ENCODE measurements at regions not wholly inside any gene's neighbourhood (a gene's known extent, or its start where the extent isn't known, plus 50 kb on each side); places are given as distances from the start of the nearest gene placed in this dataset.

DNA sequence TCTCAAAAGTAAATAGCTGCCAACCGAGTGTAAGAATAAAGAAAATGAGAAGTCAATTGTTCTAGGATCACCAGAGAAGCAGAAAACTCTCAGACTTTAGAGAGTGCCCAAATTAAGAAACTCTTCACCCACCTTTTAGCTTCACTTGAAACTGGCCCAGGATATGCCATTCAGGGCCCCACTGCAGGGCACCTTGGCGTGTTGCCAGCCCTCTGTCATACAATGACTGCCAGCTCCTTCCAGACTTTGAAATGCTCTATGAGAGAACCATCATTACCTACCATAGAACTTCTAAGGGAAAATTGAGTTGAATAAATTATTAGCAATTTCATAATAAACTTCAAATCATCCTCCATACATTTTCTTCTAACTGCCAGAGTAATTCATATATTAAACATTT lies 240.5 kb downstream of the CETN3 start:
- Histone ChIP-seq H3K36me3 (ENCODE audit: control insufficient read depth, insufficient read depth, low read length) (no peaks in the 10 kb centered on the region), H3K4me1 (ENCODE audit: control insufficient read depth, insufficient read depth, low read length) (no peaks in the 10 kb centered on the region), H2AK5ac (ENCODE audit: low read depth, low read length) (no peak overlapping the region), H3K79me1 (ENCODE audit: low read depth in 1 of 2, low read length in 2 of 2) (no peaks in the 10 kb centered on the region), H2BK5ac (ENCODE audit: low read depth, low read length, poor library complexity, severe bottlenecking) (no peak overlapping the region), H3K9me3 (ENCODE audit: control insufficient read depth, insufficient read depth, low read length) (peaks cover 4% of the 10 kb centered on the region), H2BK20ac (ENCODE audit: low read depth, low read length) (no peak overlapping the region), H2AK9ac (replicated peaks; ENCODE audit: low read depth, low read length, poor library complexity) (no peak overlapping the region), H3K9ac (ENCODE audit: low read depth, low read length) (no peak overlapping the region), H4K8ac (ENCODE audit: low read depth in 2 of 2, low read length in 2 of 2) (no peak overlapping the region), H4K20me1 (ENCODE audit: insufficient read depth, low read length) (no peaks in the 10 kb centered on the region), H3K27me3 (ENCODE audit: control insufficient read depth, insufficient read depth, low read length) (no peaks in the 10 kb centered on the region), H4K91ac (ENCODE audit: insufficient read depth, low read depth, low read length) (no peak overlapping the region), H3K14ac (replicated peaks; ENCODE audit: low read depth, low read length) (no peak overlapping the region), H2BK120ac (ENCODE audit: low read depth, low read length) (no peak overlapping the region), H2BK15ac (ENCODE audit: low read depth, low read length) (no peak overlapping the region), H3K23ac (ENCODE audit: low read depth, low read length) (no peak overlapping the region), H4K5ac (ENCODE audit: low read depth, low read length) (no peak overlapping the region), H2AFZ (replicated peaks; ENCODE audit: low read length, poor library complexity) (no peak overlapping the region), H3K4me2 (ENCODE audit: low read depth, low read length) (no peak overlapping the region), H3K56ac (ENCODE audit: extremely low read depth, insufficient read depth, low read length) (no peak overlapping the region), H3K18ac (ENCODE audit: low read depth, low read length) (no peak overlapping the region), H3K4me3 (ENCODE audit: insufficient read depth, low read depth, low read length) (no peak overlapping the region), H3K4ac (ENCODE audit: low read depth, low read length) (no peak overlapping the region), H3K9me1 (ENCODE audit: insufficient read depth, low read length) (no peaks in the 10 kb centered on the region), H3K27ac (ENCODE audit: insufficient read depth, low read length) (no peak overlapping the region)
- dilution Hi-C loops (cut with HindIII; ENCODE audit: low sequenced_read_pairs, unreplicated experiment) (no loop called here), in situ Hi-C loops (cut with MboI; ENCODE audit: low sequenced_read_pairs) (no loop called here), intact Hi-C loops (cut with micrococcal nuclease) (no loop called here)
- CTCF ChIA-PET, result no interaction called here
- WGBS, 2 experiments (ENCODE audit: extremely low coverage in 2 of 2, insufficient read length in 1 of 2), result no CpG with 5 or more reads among the region's 2 CpGs
- BruUV-seq (replicated peaks), result no TSS peak
- POLR2A ChIA-PET (ENCODE audit: unreplicated experiment), result no interaction called here
- DNase-seq (no peak), ATAC-seq (ENCODE audit: low read depth) (no peak)
- TF ChIP-seq, protein P1, sequence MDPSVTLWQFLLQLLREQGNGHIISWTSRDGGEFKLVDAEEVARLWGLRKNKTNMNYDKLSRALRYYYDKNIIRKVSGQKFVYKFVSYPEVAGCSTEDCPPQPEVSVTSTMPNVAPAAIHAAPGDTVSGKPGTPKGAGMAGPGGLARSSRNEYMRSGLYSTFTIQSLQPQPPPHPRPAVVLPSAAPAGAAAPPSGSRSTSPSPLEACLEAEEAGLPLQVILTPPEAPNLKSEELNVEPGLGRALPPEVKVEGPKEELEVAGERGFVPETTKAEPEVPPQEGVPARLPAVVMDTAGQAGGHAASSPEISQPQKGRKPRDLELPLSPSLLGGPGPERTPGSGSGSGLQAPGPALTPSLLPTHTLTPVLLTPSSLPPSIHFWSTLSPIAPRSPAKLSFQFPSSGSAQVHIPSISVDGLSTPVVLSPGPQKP (IDR thresholded peaks at IDR 0.05; ENCODE audit: borderline replicate concordance, low read depth, low read length), result no peak
- no peak for TF ChIP-seq MAFK (IDR thresholded peaks at IDR 0.05; ENCODE audit: low read depth, low read length)
- TF ChIP-seq CHD1 (IDR thresholded peaks at IDR 0.05; ENCODE audit: low read depth, low read length), result no peak
- TF ChIP-seq FOS (IDR thresholded peaks at IDR 0.05; ENCODE audit: low read depth, low read length), result no peak
- no peak for TF ChIP-seq RFX5 (IDR thresholded peaks at IDR 0.05; ENCODE audit: low read depth, low read length)
- TF ChIP-seq NFE2L2 (IDR thresholded peaks at IDR 0.05; ENCODE audit: low read depth, low read length), result no peak
- no peak for TF ChIP-seq CEBPB (IDR thresholded peaks at IDR 0.05; ENCODE audit: low read depth, low read length)
- TF ChIP-seq, protein P2, sequence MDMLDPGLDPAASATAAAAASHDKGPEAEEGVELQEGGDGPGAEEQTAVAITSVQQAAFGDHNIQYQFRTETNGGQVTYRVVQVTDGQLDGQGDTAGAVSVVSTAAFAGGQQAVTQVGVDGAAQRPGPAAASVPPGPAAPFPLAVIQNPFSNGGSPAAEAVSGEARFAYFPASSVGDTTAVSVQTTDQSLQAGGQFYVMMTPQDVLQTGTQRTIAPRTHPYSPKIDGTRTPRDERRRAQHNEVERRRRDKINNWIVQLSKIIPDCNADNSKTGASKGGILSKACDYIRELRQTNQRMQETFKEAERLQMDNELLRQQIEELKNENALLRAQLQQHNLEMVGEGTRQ (IDR thresholded peaks at IDR 0.05; ENCODE audit: low read depth, low read length), result no peak
- TF ChIP-seq BHLHE40 (IDR thresholded peaks at IDR 0.05; ENCODE audit: low read depth, low read length), result no peak
